GM12878 (cell line): ENCODE measurements at regions not wholly inside any gene's neighbourhood (a gene's known extent, or its start where the extent isn't known, plus 50 kb on each side); places are given as distances from the start of the nearest gene placed in this dataset.

Experiments used
- ATAC-seq: fragments of 200-7000 bp; cut with Tn5 transposase; 3 replicates; pipeline ENCODE4 v1.9.1; 2020; ENCODE audit warnings: mild to moderate bottlenecking, moderate library complexity
- BruUV-seq: library from RNA; stranded (reverse); fragments of 400-500 nt; replicated peaks from 2 replicates; lab custom pipeline; 2021; lab: Mats Ljungman, UMichigan
- CTCF ChIA-PET: fragments of 300-600 bp; sonication (Branson Sonifier 250); formaldehyde crosslinking; extraction: SDS; loops from one replicate; lab custom pipeline; 2021; ENCODE audit warnings: inconsistent platforms; lab: Yijun Ruan, JAX
- POLR2A ChIA-PET: fragments of 350-600 bp; formaldehyde crosslinking; extraction: SDS; loops from one replicate; lab custom pipeline; 2021; ENCODE audit warnings: inconsistent platforms; lab: Charles Lee
- RAD21 ChIA-PET: fragments of 300-600 bp; sonication (Branson Sonifier 250); formaldehyde crosslinking; loops from one replicate; lab custom pipeline; 2023; ENCODE audit warnings: antibody characterized with exemption; ENCODE audit not compliant: unreplicated experiment; lab: Charles Lee
- SMC1A ChIA-PET: fragments of 300-600 bp; sonication (Branson Sonifier 250); formaldehyde crosslinking; loops from one replicate; lab custom pipeline; 2023; ENCODE audit not compliant: unreplicated experiment, uncharacterized antibody; lab: Charles Lee
- DNase-seq: peaks from one replicate; pipeline ENCODE4 v3.0.0-alpha.2; 2011; ENCODE audit warnings: low read depth, low spot score
- FAIRE-seq: peaks from 3 replicates; lab custom pipeline; 2011; peaks lifted over from hg19 to GRCh38; lab: Jason Lieb, UNC
- H2AFZ ChIP-seq: 2 replicates; pipeline ENCODE4 v1.6.0; 2011; ENCODE audit warnings: low read depth, low read length, control low read depth; ENCODE audit not compliant: control insufficient read depth
- H3K27ac ChIP-seq: 2 replicates; pipeline ENCODE4 v1.5.1; 2011; ENCODE audit warnings: control low read depth; ENCODE audit not compliant: control insufficient read depth, insufficient read depth
- H3K27me3 ChIP-seq, 2 experiments: replicated peaks in 1 of 2; 2 replicates each; pipeline versions ENCODE4 v1.6.0 to v1.6.1; 2011; ENCODE audit warnings: low read length in 1 of 2; ENCODE audit not compliant: control insufficient read depth in 2 of 2, insufficient read depth in 2 of 2
- H3K36me3 ChIP-seq, 2 experiments: 2 replicates each; pipeline ENCODE4 v1.5.1; 2011; ENCODE audit warnings: low read length in 1 of 2; ENCODE audit not compliant: control insufficient read depth in 2 of 2, insufficient read depth in 2 of 2
- H3K4me1 ChIP-seq: 2 replicates; pipeline ENCODE4 v1.6.1; 2011; ENCODE audit warnings: mild to moderate bottlenecking, low read length, moderate library complexity, mixed read lengths; ENCODE audit not compliant: control insufficient read depth, insufficient read depth
- H3K4me2 ChIP-seq: 2 replicates; pipeline ENCODE4 v1.6.0; 2011; ENCODE audit warnings: control low read depth; ENCODE audit not compliant: control insufficient read depth, insufficient read depth
- H3K4me3 ChIP-seq: fragments of 200-600 bp; sonication (generic); 2 replicates; pipeline ENCODE4 v1.5.1; 2016
- H3K79me2 ChIP-seq: 2 replicates; pipeline ENCODE4 v1.6.0; 2011; ENCODE audit warnings: low read length; ENCODE audit not compliant: control insufficient read depth, insufficient read depth
- H3K9ac ChIP-seq: 2 replicates; pipeline ENCODE4 v1.8.0; 2011; ENCODE audit warnings: low read length, control low read depth, mixed read lengths; ENCODE audit not compliant: control insufficient read depth, insufficient read depth
- H3K9me3 ChIP-seq: replicated peaks from 3 replicates; pipeline ENCODE4 v1.5.1; 2011; ENCODE audit warnings: mild to moderate bottlenecking, low read length; ENCODE audit not compliant: control insufficient read depth, insufficient read depth
- H4K20me1 ChIP-seq: 2 replicates; pipeline ENCODE4 v1.6.0; 2011; ENCODE audit not compliant: control insufficient read depth, insufficient read depth
- CBFB ChIP-seq: IDR thresholded peaks from 2 replicates; pipeline ENCODE4 v1.6.1; 2016; ENCODE audit warnings: antibody characterized with exemption, low read depth
- CEBPB ChIP-seq, 2 experiments: fragments of 150-350 bp in 1 of 2; IDR thresholded peaks; 2 replicates each; pipeline ENCODE4 v1.6.1; 2012 to 2014; ENCODE audit warnings: low read depth in 2 of 2, low read length in 2 of 2, borderline replicate concordance in 1 of 2, inconsistent platforms in 1 of 2
- CREM ChIP-seq: IDR thresholded peaks from 2 replicates; pipeline ENCODE4 v1.6.1; 2014; ENCODE audit warnings: antibody characterized with exemption, low read depth
- GABPA ChIP-seq: IDR thresholded peaks from 2 replicates; pipeline ENCODE4 v1.6.1; 2014; ENCODE audit warnings: antibody characterized with exemption, low read depth, mild to moderate bottlenecking, inconsistent platforms
- IRF3 ChIP-seq: fragments of 450-650 bp; IDR thresholded peaks from 2 replicates; pipeline ENCODE4 v1.6.1; 2014; ENCODE audit warnings: mild to moderate bottlenecking
- JUND ChIP-seq: IDR thresholded peaks from 2 replicates; pipeline ENCODE4 v1.6.1; 2012; ENCODE audit warnings: low read depth, mild to moderate bottlenecking, low read length, improper control_type of control experiment, moderate library complexity
- MEF2A ChIP-seq: IDR thresholded peaks from 2 replicates; pipeline ENCODE4 v1.6.1; 2011; ENCODE audit warnings: low read depth, mild to moderate bottlenecking, low read length, moderate library complexity; ENCODE audit not compliant: insufficient read depth
- POU2F2 ChIP-seq: IDR thresholded peaks from 3 replicates; pipeline ENCODE4 v1.6.1; 2011; ENCODE audit warnings: low read depth, mild to moderate bottlenecking, low read length, borderline replicate concordance
- RAD51 ChIP-seq: fragments of 450-650 bp; IDR thresholded peaks from 2 replicates; pipeline ENCODE4 v1.6.1; 2016; ENCODE audit warnings: moderate library complexity, mild to moderate bottlenecking, inconsistent platforms
- SREBF2 ChIP-seq: IDR thresholded peaks from 2 replicates; pipeline ENCODE4 v1.6.1; 2012; ENCODE audit warnings: mild to moderate bottlenecking, low read length
- SRF ChIP-seq, 2 experiments: IDR thresholded peaks; 2 replicates each; pipeline ENCODE4 v1.6.1; 2011; ENCODE audit warnings: low read depth in 2 of 2, low read length in 2 of 2, mild to moderate bottlenecking in 1 of 2, moderate library complexity in 1 of 2
- SUPT20H ChIP-seq: IDR thresholded peaks from 2 replicates; pipeline ENCODE4 v1.6.1; 2011; ENCODE audit warnings: low read depth, mild to moderate bottlenecking, low read length, moderate library complexity, borderline replicate concordance; ENCODE audit not compliant: control insufficient read depth
- TBL1XR1 ChIP-seq: IDR thresholded peaks from 2 replicates; pipeline ENCODE4 v1.6.1; 2012; ENCODE audit warnings: low read depth, low read length, improper control_type of control experiment
- TCF12 ChIP-seq: IDR thresholded peaks from 2 replicates; pipeline ENCODE4 v1.6.1; 2011; ENCODE audit warnings: low read depth, mild to moderate bottlenecking, low read length
- TCF7 ChIP-seq: IDR thresholded peaks from 2 replicates; pipeline ENCODE4 v1.6.1; 2014; ENCODE audit warnings: antibody characterized with exemption, borderline replicate concordance
- ZBED1 ChIP-seq: IDR thresholded peaks from 2 replicates; pipeline ENCODE4 v1.6.1; 2016; ENCODE audit warnings: borderline replicate concordance
- WGBS: methylation state at CpG from one replicate; pipeline ENCODE4 v1.1.6; 2016; ENCODE audit warnings: low lambda C conversion rate; ENCODE audit not compliant: insufficient replicate concordance, insufficient coverage; ENCODE audit errors: missing lambda C conversion rate; 5-methylcytosine and 5-hydroxymethylcytosine counted together
- in situ Hi-C: fragments of 300-500 bp; cut with MboI; formaldehyde crosslinking; loops from 9 replicates; pipeline ENCODE4 v1.14.3; 2018; ENCODE audit warnings: mixed read lengths
- intact Hi-C: fragments of 100-400 bp; cut with micrococcal nuclease; formaldehyde crosslinking; loops from one replicate; pipeline ENCODE4 v1.14.2; 2022; ENCODE audit not compliant: unreplicated experiment
- TF ChIP-seq, protein P1 (sequence below): fragments of 450-650 bp; IDR thresholded peaks from 2 replicates; pipeline ENCODE4 v1.6.1; 2016; ENCODE audit warnings: mild to moderate bottlenecking

- H3K27me3 ChIP-seq = no peaks in the 10 kb centered on the region; a peak in 2 of 4 replicates
- no peak for ATAC-seq
- no peak overlapping the region for H3K4me2 ChIP-seq
- intact Hi-C loops = no loop called here
- H3K4me1 ChIP-seq = no peaks in the 10 kb centered on the region
- no peaks in the 10 kb centered on the region for H3K36me3 ChIP-seq
- ChIA-PET SMC1A (no interaction called here), RAD21 (no interaction called here), POLR2A (no interaction called here), CTCF (no interaction called here)
- no peaks in the 10 kb centered on the region for H4K20me1 ChIP-seq
- BruUV-seq = no TSS peak
- DNase-seq = no peak
- no peaks in the 10 kb centered on the region for H3K79me2 ChIP-seq
- WGBS = 44% methylated on average over 7 of the region's 7 CpGs
- H3K9ac ChIP-seq = no peak overlapping the region
- H3K9me3 ChIP-seq = no peaks in the 10 kb centered on the region
- in situ Hi-C loops = no loop called here
- no peak overlapping the region for H3K27ac ChIP-seq
- H2AFZ ChIP-seq = no peak overlapping the region
- no peak overlapping the region for H3K4me3 ChIP-seq
- TF ChIP-seq CBFB = no peak
- FAIRE-seq = no peak
These were observed 61.2 kb upstream of the DIO3 start for GRCh38 chr14:101500061-101500460.

DNA sequence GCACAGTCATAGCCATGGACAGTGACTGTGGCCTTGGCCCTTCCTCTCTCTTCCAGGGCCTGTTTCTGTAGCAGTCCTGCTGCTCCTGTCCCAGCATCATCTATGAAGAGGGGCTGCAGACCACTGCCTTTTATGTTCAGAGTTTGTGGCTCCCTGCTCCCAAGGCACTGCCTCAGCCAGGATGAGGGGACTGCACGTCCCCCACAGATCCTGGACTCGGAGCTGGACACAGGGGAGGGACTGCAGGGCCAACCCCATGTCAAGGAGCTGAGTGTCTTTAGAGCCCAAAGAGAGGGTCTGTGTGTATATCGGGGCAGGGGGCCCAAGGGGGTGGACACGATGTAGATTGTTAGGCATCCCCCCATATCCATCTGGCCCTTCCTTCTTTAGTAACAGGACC, 60.6 kb upstream of the DIO3 start:
- no TSS peak for BruUV-seq
- Histone ChIP-seq H3K36me3 (no peaks in the 10 kb centered on the region), H3K79me2 (no peaks in the 10 kb centered on the region), H3K9ac (no peak overlapping the region), H4K20me1 (no peaks in the 10 kb centered on the region), H3K4me3 (no peak overlapping the region), H3K27me3 (no peaks in the 10 kb centered on the region; a peak in 2 of 4 replicates), H3K27ac (no peak overlapping the region), H3K4me2 (no peak overlapping the region), H2AFZ (no peak overlapping the region), H3K9me3 (no peaks in the 10 kb centered on the region), H3K4me1 (no peaks in the 10 kb centered on the region)
- DNase-seq (no peak), FAIRE-seq (no peak), ATAC-seq (no peak)
- intact Hi-C loops (no loop called here), in situ Hi-C loops (no loop called here)
- ChIA-PET POLR2A (interaction anchor here (0.6 kb wide), 1 partner anchor 60 kb away, joined by 3 read pairs; no protein-coding TSS in a partner anchor), SMC1A (no interaction called here), RAD21 (no interaction called here), CTCF (no interaction called here)
- WGBS = 2% methylated on average over 4 of the region's 4 CpGs
- TF ChIP-seq ZBED1 (no peak), CEBPB (IDR thresholded peaks at IDR 0.05; ENCODE audit: borderline replicate concordance in 1 of 2, low read depth in 2 of 2, low read length in 2 of 2) (no peak), IRF3 (no peak), SREBF2 (no peak), TCF12 (no peak), CREM (no peak), TCF7 (no peak), POU2F2 (no peak), MEF2A (no peak), GABPA (no peak), SUPT20H (no peak), SRF (IDR thresholded peaks at IDR 0.05; ENCODE audit: low read depth in 2 of 2, low read length in 2 of 2) (no peak), RAD51 (no peak), TBL1XR1 (no peak), JUND (no peak)
- TF ChIP-seq, protein P1, sequence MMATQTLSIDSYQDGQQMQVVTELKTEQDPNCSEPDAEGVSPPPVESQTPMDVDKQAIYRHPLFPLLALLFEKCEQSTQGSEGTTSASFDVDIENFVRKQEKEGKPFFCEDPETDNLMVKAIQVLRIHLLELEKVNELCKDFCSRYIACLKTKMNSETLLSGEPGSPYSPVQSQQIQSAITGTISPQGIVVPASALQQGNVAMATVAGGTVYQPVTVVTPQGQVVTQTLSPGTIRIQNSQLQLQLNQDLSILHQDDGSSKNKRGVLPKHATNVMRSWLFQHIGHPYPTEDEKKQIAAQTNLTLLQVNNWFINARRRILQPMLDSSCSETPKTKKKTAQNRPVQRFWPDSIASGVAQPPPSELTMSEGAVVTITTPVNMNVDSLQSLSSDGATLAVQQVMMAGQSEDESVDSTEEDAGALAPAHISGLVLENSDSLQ = no peak
